HG02884 (cell line): ENCODE measurements at regions not wholly inside any gene's neighbourhood (a gene's known extent, or its start where the extent isn't known, plus 50 kb on each side); places are given as distances from the start of the nearest gene placed in this dataset.
"Not testable (repeated sequence)": the region's sequence is repeated elsewhere in the genome, so short reads cannot be mapped to it uniquely, and the experiment has no call there.

Source experiments
- ATAC-seq: cut with Tn5 transposase; IDR thresholded peaks from one replicate; pipeline ENCODE4 v1.9.1; 2021; ENCODE audit warnings: mild to moderate bottlenecking, moderate library complexity; ENCODE audit not compliant: unreplicated experiment

DNA sequence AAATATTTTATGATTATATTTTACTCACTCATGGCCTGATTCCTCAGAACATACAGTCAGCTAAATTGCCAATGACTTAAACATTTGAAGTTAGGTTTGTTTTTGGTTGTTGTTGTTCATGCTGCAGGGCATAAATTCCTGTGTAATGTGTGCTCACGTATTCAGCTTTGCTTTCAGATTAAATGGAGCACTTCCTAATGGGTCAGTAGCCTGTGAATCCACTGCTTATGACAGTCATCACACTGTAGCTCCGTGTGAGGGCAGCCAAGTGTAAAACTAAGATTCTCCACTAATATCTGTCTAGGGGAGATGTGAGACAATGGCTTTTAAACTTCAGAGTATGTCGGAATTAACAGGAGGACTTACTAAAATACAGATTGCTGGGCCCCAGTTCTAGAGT is 955.8 kb downstream of the SPATA31A7 start:
- not testable (repeated sequence) for ATAC-seq
